Mesodermal cell (in vitro differentiated cells): ENCODE measurements at regions not wholly inside any gene's neighbourhood (a gene's known extent, or its start where the extent isn't known, plus 50 kb on each side); places are given as distances from the start of the nearest gene placed in this dataset.

Experiments
- H3K27ac ChIP-seq: 2 replicates; pipeline ENCODE4 v1.7.0; 2013; ENCODE audit warnings: mild to moderate bottlenecking, low read depth, low read length, moderate library complexity; ENCODE audit not compliant: severe bottlenecking
- H3K36me3 ChIP-seq: 2 replicates; pipeline ENCODE4 v1.7.1; 2013; ENCODE audit warnings: mild to moderate bottlenecking, low read length, moderate library complexity; ENCODE audit not compliant: control insufficient read depth, insufficient read depth
- H3K4me1 ChIP-seq: one replicate; pipeline ENCODE4 v1.7.1; 2013; ENCODE audit warnings: mild to moderate bottlenecking, low read length; ENCODE audit not compliant: insufficient read depth, control insufficient read depth, poor library complexity, severe bottlenecking
- H3K4me3 ChIP-seq: 2 replicates; pipeline ENCODE4 v1.7.0; 2013; ENCODE audit warnings: low read length, control low read depth, mild to moderate bottlenecking; ENCODE audit not compliant: insufficient read depth, poor library complexity, severe bottlenecking; ENCODE audit errors: extremely low read depth
- H3K9me3 ChIP-seq: 2 replicates; pipeline ENCODE4 v1.7.1; 2013; ENCODE audit warnings: mild to moderate bottlenecking, low read length, moderate library complexity; ENCODE audit not compliant: control insufficient read depth
- WGBS, 2 experiments: methylation state at CpG; one replicate each; pipeline ENCODE4 v1.1.5; 2013; ENCODE audit warnings: missing lambda C conversion rate in 2 of 2; ENCODE audit not compliant: insufficient coverage in 2 of 2; 5-methylcytosine and 5-hydroxymethylcytosine counted together

- no peak overlapping the region for H3K27ac ChIP-seq
- 86 to 100% methylated on average over 1 to 2 of the region's 3 CpGs for WGBS, 2 experiments
- no peaks in the 10 kb centered on the region for H3K4me1 ChIP-seq
- no peaks in the 10 kb centered on the region for H3K9me3 ChIP-seq
- H3K4me3 ChIP-seq, result no peak overlapping the region
- H3K36me3 ChIP-seq, result no peaks in the 10 kb centered on the region
Observed at GRCh38 chr2:146235158-146235557, 1609.7 kb upstream of the ACVR2A start.

GRCh38 chr2:146229508-146230155 lies 1615.2 kb upstream of the ACVR2A start:
- no peaks in the 10 kb centered on the region for H3K4me1 ChIP-seq
- no peak overlapping the region for H3K4me3 ChIP-seq
- no peaks in the 10 kb centered on the region for H3K36me3 ChIP-seq
- H3K27ac ChIP-seq, result no peak overlapping the region
- WGBS, 2 experiments, result 89 to 100% methylated on average over 2 to 3 of the region's 4 CpGs
- H3K9me3 ChIP-seq, result no peaks in the 10 kb centered on the region

- no peaks in the 10 kb centered on the region for H3K36me3 ChIP-seq
- H3K4me3 ChIP-seq, result no peak overlapping the region
- no peaks in the 10 kb centered on the region for H3K4me1 ChIP-seq
- WGBS, 2 experiments, result 80 to 90% methylated on average over 1 to 2 of the region's 4 CpGs
- no peak overlapping the region for H3K27ac ChIP-seq
- H3K9me3 ChIP-seq, result no peaks in the 10 kb centered on the region
Observed at GRCh38 chr2:146228466-146229058, 1616.3 kb upstream of the ACVR2A start.

GRCh38 chr2:146228020-146228393 lies 1616.8 kb upstream of the ACVR2A start:
- Histone ChIP-seq H3K27ac (no peak overlapping the region), H3K9me3 (no peaks in the 10 kb centered on the region), H3K36me3 (no peaks in the 10 kb centered on the region), H3K4me3 (no peak overlapping the region), H3K4me1 (no peaks in the 10 kb centered on the region)
- WGBS, 2 experiments, result no CpG with 5 or more reads among the region's 1 CpG

GRCh38 chr2:146227152-146228019 lies 1617.4 kb upstream of the ACVR2A start:
- no peaks in the 10 kb centered on the region for H3K4me1 ChIP-seq
- H3K4me3 ChIP-seq, result no peak overlapping the region
- H3K36me3 ChIP-seq, result no peaks in the 10 kb centered on the region
- no peaks in the 10 kb centered on the region for H3K9me3 ChIP-seq
- H3K27ac ChIP-seq, result no peak overlapping the region
- 81% methylated on average over 3 of the region's 7 CpGs; no CpG with 5 or more reads in 1 of the 2 experiments for WGBS, 2 experiments

GRCh38 chr2:146226077-146226476 lies 1618.8 kb upstream of the ACVR2A start:
- Histone ChIP-seq H3K36me3 (no peaks in the 10 kb centered on the region), H3K9me3 (no peaks in the 10 kb centered on the region), H3K27ac (no peak overlapping the region), H3K4me1 (no peaks in the 10 kb centered on the region), H3K4me3 (no peak overlapping the region)
- 83 to 93% methylated on average over 1 to 2 of the region's 2 CpGs for WGBS, 2 experiments

GRCh38 chr2:146221826-146222225 lies 1623.0 kb upstream of the ACVR2A start:
- WGBS, 2 experiments, result no CpG with 5 or more reads among the region's 2 CpGs
- Histone ChIP-seq H3K36me3 (no peaks in the 10 kb centered on the region), H3K9me3 (no peaks in the 10 kb centered on the region), H3K4me1 (no peaks in the 10 kb centered on the region), H3K27ac (no peak overlapping the region), H3K4me3 (no peak overlapping the region)

- no peaks in the 10 kb centered on the region for H3K4me1 ChIP-seq
- H3K4me3 ChIP-seq, result no peak overlapping the region
- H3K27ac ChIP-seq, result no peak overlapping the region
Observed at GRCh38 chr2:146220957-146221356, 1623.9 kb upstream of the ACVR2A start.

GRCh38 chr2:146214394-146214929 lies 1630.4 kb upstream of the ACVR2A start:
- H3K9me3 ChIP-seq, result no peaks in the 10 kb centered on the region
- 79 to 100% methylated on average over 2 of the region's 2 CpGs for WGBS, 2 experiments
- no peak overlapping the region for H3K27ac ChIP-seq
- H3K36me3 ChIP-seq, result no peaks in the 10 kb centered on the region
- no peak overlapping the region for H3K4me3 ChIP-seq
- no peaks in the 10 kb centered on the region for H3K4me1 ChIP-seq

More at GRCh38 chr2:146220957-146221356, 1623.9 kb upstream of the ACVR2A start:
- H3K9me3 ChIP-seq, result no peaks in the 10 kb centered on the region
- H3K36me3 ChIP-seq, result no peaks in the 10 kb centered on the region

GRCh38 chr2:146213674-146214073 lies 1631.2 kb upstream of the ACVR2A start:
- H3K36me3 ChIP-seq, result no peaks in the 10 kb centered on the region
- H3K9me3 ChIP-seq, result no peaks in the 10 kb centered on the region
- no peak overlapping the region for H3K4me3 ChIP-seq
- H3K4me1 ChIP-seq, result no peaks in the 10 kb centered on the region
- no peak overlapping the region for H3K27ac ChIP-seq
